HUDEP-2 (cell line): ENCODE measurements at regions not wholly inside any gene's neighbourhood (a gene's known extent, or its start where the extent isn't known, plus 50 kb on each side); places are given as distances from the start of the nearest gene placed in this dataset.
A peak's percentile ranks its signal among the peaks of the same experiment; 100 is the strongest.
"Not testable (repeated sequence)": the region's sequence is repeated elsewhere in the genome, so short reads cannot be mapped to it uniquely, and the experiment has no call there.

Source experiments
- DNase-seq, 76 experiments: peaks; one replicate each; lab custom pipeline; 2025; ENCODE audit not compliant: unreplicated experiment in 76 of 76; lab: John Stamatoyannopoulos, UW

DNA sequence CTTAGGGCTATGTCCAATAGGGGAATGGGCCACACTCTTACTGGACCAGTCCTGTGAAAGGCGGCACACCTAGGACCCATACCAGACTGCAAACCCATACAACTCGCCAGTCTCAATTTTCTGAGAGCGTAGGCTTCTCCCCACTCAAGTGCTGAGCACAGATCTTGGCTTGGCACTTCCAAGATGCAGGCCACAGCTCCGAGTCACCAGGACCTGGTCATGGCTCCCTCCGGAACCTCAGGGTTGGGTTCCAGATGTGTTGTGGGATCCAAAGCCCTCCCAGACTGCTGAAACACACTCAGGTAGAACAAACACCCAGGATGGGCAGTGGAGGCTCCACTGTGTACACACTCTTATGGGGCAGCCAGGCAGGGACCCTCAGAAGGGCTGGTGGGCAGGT is 103.3 kb downstream of the TMEM144 start:
- no peak for DNase-seq

DNA sequence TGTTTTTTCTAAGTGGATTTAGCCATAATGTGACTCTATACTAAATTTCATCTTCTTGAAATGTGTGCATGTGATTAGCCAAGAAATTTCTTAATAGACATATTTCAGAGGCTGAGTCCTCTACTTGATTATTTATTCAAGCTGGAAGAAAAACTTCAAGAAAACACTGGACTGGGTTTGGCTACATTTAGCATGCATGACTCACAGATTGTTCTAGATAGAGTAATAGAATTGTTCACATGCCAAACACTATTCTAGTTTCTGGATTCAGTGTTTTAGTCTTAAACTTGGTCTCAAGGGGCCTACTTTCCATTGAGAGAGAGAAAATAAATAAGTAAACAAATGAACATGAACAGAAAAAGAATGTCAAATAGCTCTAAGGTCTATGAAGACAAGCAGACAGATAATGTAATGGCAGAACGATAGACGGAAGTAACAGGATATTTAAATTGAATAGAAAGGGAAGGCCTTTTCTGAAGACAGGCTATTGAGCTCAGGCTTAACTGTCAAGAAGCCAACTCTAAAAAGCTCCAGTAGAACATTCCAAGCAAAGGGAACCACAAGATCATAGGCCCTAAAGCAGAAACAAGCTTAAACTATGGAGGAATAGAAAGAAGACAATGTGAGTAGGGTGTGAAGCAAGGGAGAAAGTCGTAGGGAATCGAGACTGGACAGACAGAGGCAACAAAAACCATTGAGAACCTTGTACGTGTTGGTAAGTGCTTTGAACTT is 104.6 kb downstream of the TMEM144 start:
- DNase-seq: no peak

GRCh38 chr4:158315706-158316105 is 105.4 kb downstream of the TMEM144 start:
- DNase-seq: no peak

DNA sequence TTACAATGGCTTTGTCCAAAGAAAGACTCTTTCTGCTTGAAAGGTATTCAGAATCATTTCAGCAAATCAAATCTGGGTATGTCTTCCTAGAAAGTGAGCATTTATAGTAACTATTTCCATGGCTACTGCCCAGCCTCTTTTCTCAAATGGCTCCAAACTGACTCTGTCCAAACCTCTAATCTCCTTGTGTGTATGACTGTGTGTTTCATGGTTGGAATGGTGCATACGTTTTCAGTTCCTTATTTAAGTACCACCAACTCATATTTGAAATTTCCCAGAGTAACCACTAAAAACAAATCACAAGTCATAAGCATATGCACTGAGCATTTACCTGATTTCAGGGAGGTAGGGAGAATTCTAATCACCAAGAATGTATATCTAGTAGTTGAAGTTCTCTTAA is 106.0 kb downstream of the TMEM144 start:
- DNase-seq: no peak

DNA sequence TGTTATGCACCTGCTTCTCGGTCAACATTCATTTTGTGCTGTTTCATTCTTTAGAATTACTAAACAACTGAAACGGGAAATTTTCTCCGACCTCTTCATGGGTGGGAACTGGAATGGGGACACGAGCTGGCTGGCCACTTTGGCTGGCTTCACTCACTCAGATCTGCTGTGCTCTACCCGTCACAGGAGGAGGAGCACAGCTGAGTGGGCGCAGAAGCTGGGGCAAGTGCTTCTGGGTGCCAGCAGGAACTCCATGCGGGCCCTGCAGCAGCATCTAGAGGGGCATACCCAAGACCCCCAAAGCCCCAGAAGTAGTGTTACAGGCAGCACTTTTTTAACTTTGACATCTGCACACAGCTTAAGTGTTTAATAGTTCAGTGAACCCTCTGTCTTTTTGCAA is 109.6 kb downstream of the TMEM144 start:
- no peak for DNase-seq

DNA sequence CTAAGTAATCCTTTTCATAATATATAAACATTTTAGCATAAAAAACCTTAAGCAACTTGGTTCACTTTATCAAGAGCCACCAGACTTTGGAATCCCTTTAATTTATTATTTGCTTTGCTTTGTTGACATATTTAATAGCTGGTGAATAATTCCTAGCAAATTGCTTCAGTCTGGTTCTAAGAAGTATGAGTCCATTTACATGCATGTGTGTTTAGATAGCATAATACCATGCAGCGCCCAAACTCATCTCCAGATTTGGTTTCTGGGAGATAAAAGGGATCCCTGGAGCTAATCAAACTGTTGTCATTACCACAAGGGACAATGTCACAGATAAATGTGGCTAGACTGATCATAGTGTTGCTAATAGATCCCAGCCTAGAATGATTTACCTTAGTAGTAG is 111.8 kb downstream of the TMEM144 start:
- DNase-seq: peak in 1 of 76 experiments; percentile 4

GRCh38 chr4:158327525-158327924 is 117.2 kb downstream of the TMEM144 start:
- no peak for DNase-seq

- no peak for DNase-seq
Measured at GRCh38 chr4:158331863-158332262, 121.6 kb downstream of the TMEM144 start.

- DNase-seq: no peak
Measured at GRCh38 chr4:158333820-158334219, 123.5 kb downstream of the TMEM144 start.

DNA sequence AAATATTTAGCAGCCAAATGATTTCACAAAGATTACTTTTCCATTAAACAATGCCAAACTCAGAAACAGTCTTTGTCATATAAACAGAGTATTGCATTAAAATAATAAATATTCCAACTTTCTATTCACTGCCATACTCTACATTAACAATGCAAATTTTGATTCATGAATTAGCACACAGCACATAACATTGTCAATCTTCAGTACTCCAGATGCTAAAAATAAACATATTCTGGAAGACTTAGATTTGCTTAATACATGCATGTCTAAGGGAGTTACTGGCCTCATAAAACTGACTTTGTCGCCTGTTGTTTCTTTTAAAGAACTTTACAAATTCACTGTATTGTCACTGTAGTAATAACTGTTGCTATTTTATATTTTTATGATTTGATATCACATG is 131.6 kb downstream of the TMEM144 start:
- no peak for DNase-seq

DNA sequence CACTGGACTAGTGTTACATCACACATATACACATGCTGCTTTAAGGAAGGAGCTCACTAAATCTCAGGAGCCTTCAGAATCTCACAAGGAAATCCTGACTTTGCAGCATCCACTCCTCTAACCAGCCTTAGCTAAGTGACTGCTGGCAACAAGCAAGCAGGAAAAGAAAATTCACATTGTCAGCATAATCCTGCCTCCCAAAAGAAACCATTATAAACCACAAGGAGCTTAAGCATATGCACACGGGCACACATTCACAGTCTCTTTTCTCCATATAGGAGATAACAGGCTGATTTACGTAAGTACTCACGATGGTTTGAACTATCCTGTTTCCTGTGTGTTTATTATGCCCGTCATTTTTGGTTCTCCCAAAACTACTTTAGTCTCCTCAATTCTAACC is 136.3 kb downstream of the TMEM144 start:
- DNase-seq: no peak

GRCh38 chr4:158347556-158347955 is 137.3 kb downstream of the TMEM144 start:
- no peak for DNase-seq

- DNase-seq: no peak
Measured at GRCh38 chr4:158350161-158350560, 139.9 kb downstream of the TMEM144 start.

DNA sequence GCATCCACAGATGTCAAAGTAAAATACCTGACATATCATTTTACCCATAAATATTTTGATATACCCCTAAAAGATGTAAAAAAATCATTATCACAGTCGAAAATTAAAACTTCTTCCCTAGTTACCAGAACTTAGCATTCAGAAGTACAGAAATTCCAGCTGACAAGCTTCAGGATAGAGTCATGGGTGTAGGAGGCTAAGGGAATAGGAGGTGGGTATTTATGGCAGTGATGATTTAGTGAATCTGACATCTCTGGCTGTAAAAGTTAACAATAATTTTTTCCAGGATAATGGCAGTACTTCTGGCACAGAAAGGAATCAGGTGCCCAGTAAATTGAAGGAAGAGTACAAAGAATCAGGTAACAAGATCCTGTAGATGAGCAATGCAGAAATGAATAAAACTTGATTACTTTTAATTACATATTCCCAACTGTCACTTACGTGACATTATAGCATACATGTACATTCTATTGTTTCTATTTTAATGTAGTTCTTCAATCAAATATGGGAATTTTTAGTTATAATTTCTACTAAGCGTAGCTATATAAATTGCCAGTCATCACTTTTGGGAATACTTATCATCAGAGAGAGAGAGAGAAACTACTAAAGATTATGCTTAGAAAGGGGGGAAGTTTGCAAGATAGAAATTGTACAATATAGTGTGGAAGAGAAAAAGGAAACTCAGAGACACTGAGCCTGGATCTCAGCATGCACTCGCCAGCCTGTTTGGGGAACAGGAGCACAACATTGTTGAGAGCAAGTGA is 143.4 kb downstream of the TMEM144 start:
- no peak for DNase-seq

DNA sequence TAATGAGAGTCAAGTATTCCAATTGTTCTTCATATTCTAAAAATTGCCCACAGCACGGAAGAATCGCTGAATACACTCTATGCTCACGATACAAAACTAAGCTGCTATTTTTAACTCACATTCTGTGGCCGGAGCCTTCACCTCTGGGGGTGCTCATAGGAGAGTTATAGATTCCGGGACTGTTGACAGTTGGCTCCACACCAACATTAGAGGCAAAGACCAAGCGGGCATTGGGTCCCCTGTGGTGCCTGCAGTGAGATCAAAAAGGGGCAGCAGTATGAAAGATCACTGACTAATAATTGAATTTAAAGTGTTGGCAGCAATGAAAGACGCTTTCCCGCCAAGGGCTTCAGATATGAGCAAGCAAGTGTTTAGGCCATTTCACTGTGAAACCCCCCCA is 146.0 kb downstream of the TMEM144 start:
- DNase-seq: no peak

DNA sequence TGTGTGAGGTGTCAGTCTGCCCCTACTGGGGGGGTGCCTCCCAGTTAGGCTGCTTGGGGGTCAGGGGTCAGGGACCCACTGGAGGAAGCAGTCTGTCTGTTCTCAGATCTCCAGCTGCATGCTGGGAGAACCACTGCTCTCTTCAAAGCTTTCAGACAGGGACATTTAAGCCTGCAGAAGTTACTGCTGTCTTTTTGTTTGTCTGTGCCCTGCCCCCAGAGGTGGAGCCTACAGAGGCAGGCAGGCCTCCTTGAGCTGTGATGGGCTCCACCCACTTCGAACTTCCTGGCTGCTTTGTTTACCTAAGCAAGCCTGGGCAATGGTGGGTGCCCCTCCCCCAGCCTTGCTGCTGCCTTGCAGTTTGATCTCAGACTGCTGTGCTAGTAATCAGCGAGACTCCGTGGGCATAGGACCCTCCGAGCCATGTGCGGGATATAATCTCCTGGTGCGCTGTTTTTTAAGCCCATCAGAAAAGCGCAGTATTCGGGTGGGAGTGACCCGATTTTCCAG is 153.7 kb upstream of the RXFP1 start:
- DNase-seq: not testable (repeated sequence)

GRCh38 chr4:158371158-158371557 is 150.5 kb upstream of the RXFP1 start:
- no peak for DNase-seq

DNA sequence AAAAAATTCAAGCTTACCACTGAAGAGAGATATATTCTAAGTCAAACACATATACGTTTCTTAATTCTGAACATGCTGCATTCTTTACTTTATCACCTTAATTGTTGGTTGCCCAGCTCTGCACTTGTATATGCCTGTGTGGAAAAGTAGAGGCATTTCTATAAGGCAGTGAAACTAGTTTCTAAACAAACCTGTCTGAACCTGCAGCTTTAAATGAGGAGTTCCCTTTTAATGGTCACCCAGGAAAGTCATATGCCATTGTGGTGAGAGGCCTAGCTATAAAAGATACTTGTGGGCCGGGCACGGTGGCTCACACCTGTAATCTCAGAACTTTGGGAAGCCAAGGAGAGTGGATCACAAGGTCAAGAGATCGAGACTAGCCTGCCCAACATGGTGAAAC is 147.4 kb upstream of the RXFP1 start:
- no peak for DNase-seq

GRCh38 chr4:158376106-158376840 is 145.4 kb upstream of the RXFP1 start:
- DNase-seq: no peak

- no peak for DNase-seq
Measured at GRCh38 chr4:158384414-158384813, 137.3 kb upstream of the RXFP1 start.

DNA sequence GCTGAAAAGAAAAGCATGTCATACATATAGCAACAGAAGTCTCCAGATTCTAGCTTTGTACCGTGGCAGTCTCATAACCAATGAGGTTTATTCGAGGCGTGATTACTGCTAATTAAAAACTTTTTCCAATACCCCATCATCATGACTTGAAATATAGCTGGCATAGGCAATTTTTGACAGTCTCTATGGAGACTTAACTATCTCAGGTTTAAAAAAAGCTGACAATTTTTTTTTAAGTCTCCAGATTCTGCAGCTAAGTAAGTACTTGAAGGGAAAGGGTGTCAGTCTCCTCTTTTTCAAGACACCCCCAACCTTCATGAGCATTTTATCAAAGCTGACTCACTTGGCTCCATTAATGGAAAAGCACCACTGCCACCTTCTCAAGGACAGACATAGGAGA is 126.3 kb upstream of the RXFP1 start:
- no peak for DNase-seq
